Muscle of arm (tissue), 1 donor: ENCODE measurements at regions not wholly inside any gene's neighbourhood (a gene's known extent, or its start where the extent isn't known, plus 50 kb on each side); places are given as distances from the start of the nearest gene placed in this dataset.

Experiments
- DNase-seq: peaks from one replicate; pipeline ENCODE4 v3.0.0-alpha.2; 2013

- no peak for DNase-seq
Measured at GRCh38 chr5:76030343-76030742, 52.8 kb upstream of the SV2C start.

GRCh38 chr5:76029739-76030138 is 53.4 kb upstream of the SV2C start:
- no peak for DNase-seq

- no peak for DNase-seq
Measured at GRCh38 chr5:76025790-76026189, 57.4 kb upstream of the SV2C start.

- DNase-seq: no peak
Measured at GRCh38 chr5:76025069-76025468, 58.1 kb upstream of the SV2C start.

- no peak for DNase-seq
Measured at GRCh38 chr5:76022611-76023010, 60.6 kb upstream of the SV2C start.

- no peak for DNase-seq
Measured at GRCh38 chr5:76021936-76022584, 61.1 kb upstream of the SV2C start.

- no peak for DNase-seq
Measured at GRCh38 chr5:76016258-76016657, 66.9 kb upstream of the SV2C start.

- no peak for DNase-seq
Measured at GRCh38 chr5:76014005-76014404, 69.2 kb upstream of the SV2C start.

GRCh38 chr5:76007904-76008303 is 75.3 kb upstream of the SV2C start:
- DNase-seq: no peak

- DNase-seq: no peak
Measured at GRCh38 chr5:76000582-76000981, 82.6 kb upstream of the SV2C start.

GRCh38 chr5:75993643-75994520 is 89.3 kb upstream of the SV2C start:
- DNase-seq: no peak

GRCh38 chr5:75993183-75993582 is 90.0 kb upstream of the SV2C start:
- no peak for DNase-seq

GRCh38 chr5:75992753-75993152 is 90.4 kb upstream of the SV2C start:
- DNase-seq: no peak

- no peak for DNase-seq
Measured at GRCh38 chr5:75985077-75985476, 98.1 kb upstream of the SV2C start.

- no peak for DNase-seq
Measured at GRCh38 chr5:75975496-75975895, 107.7 kb upstream of the SV2C start.

- no peak for DNase-seq
Measured at GRCh38 chr5:75965292-75965691, 117.9 kb upstream of the SV2C start.

GRCh38 chr5:75964008-75964407 is 119.2 kb upstream of the SV2C start:
- no peak for DNase-seq

- no peak for DNase-seq
Measured at GRCh38 chr5:75963554-75963953, 119.6 kb upstream of the SV2C start.

- no peak for DNase-seq
Measured at GRCh38 chr5:75961818-75962217, 121.4 kb upstream of the SV2C start.

GRCh38 chr5:75960129-75960528 is 123.1 kb upstream of the SV2C start:
- no peak for DNase-seq

- no peak for DNase-seq
Measured at GRCh38 chr5:75952963-75953362, 130.2 kb upstream of the SV2C start.

GRCh38 chr5:75952291-75952690 is 130.9 kb upstream of the SV2C start:
- no peak for DNase-seq

- DNase-seq: no peak
Measured at GRCh38 chr5:75951716-75952115, 131.5 kb upstream of the SV2C start.

GRCh38 chr5:75951158-75951557 is 132.0 kb upstream of the SV2C start:
- no peak for DNase-seq
